Natural killer cell (primary cell): ENCODE measurements at regions not wholly inside any gene's neighbourhood (a gene's known extent, or its start where the extent isn't known, plus 50 kb on each side); places are given as distances from the start of the nearest gene placed in this dataset.
A peak's percentile ranks its signal among the peaks of the same experiment; 100 is the strongest.
"Not testable (repeated sequence)": the region's sequence is repeated elsewhere in the genome, so short reads cannot be mapped to it uniquely, and the experiment has no call there.

ENCODE experiments used
- ATAC-seq, 3 donors: fragments of 150-1000 bp in 2 of 3; fragments of 200-7000 bp in 1 of 3; cut with Tn5 transposase; 1 replicate in 1 of 3; 2 replicates in 2 of 3; pipeline ENCODE4 v1.10.0; 2021; ENCODE audit warnings: mild to moderate bottlenecking in 2 of 3, moderate library complexity in 2 of 3
- DNase-seq, 2 donors: peaks; one replicate each; pipeline versions ENCODE4 v3.0.0 to v3.0.0-alpha.2; 2013 to 2021; ENCODE audit warnings: mixed read lengths in 1 of 2
- H3K27ac ChIP-seq: one replicate; pipeline ENCODE4 v1.5.1; 2013; ENCODE audit warnings: mild to moderate bottlenecking, low read length
- H3K27me3 ChIP-seq: one replicate; pipeline ENCODE4 v1.6.1; 2013; ENCODE audit warnings: low read length; ENCODE audit not compliant: control insufficient read depth, insufficient read depth
- H3K36me3 ChIP-seq: one replicate; pipeline ENCODE4 v1.6.1; 2013; ENCODE audit warnings: low read length; ENCODE audit not compliant: control insufficient read depth, insufficient read depth
- H3K4me1 ChIP-seq: one replicate; pipeline ENCODE4 v1.6.1; 2013; ENCODE audit warnings: low read length; ENCODE audit not compliant: control insufficient read depth, insufficient read depth
- H3K4me3 ChIP-seq: one replicate; pipeline ENCODE4 v1.5.1; 2013; ENCODE audit warnings: low read length
- H3K9me3 ChIP-seq: one replicate; pipeline ENCODE4 v1.6.1; 2013; ENCODE audit warnings: low read length; ENCODE audit not compliant: control insufficient read depth, insufficient read depth
- H3K27ac Mint-ChIP-seq, 2 donors: one replicate each; pipeline ENCODE4 v1.8.0; 2022; ENCODE audit warnings: mild to moderate bottlenecking in 2 of 2, mixed read lengths in 2 of 2, moderate library complexity in 1 of 2
- H3K27me3 Mint-ChIP-seq, 2 donors: one replicate each; pipeline ENCODE4 v1.8.0; 2022; ENCODE audit warnings: low read depth in 2 of 2, mixed read lengths in 2 of 2
- H3K36me3 Mint-ChIP-seq: one replicate; pipeline ENCODE4 v1.8.0; 2022; ENCODE audit warnings: mixed read lengths
- H3K4me1 Mint-ChIP-seq, 2 donors: one replicate each; pipeline ENCODE4 v1.8.0; 2022; ENCODE audit warnings: mixed read lengths in 2 of 2
- H3K4me3 Mint-ChIP-seq: one replicate; pipeline ENCODE4 v1.8.0; 2022; ENCODE audit warnings: mild to moderate bottlenecking, moderate library complexity, mixed read lengths
- H3K9me3 Mint-ChIP-seq, 2 donors: one replicate each; pipeline ENCODE4 v1.8.0; 2022; ENCODE audit warnings: mixed read lengths in 2 of 2
- WGBS: methylation state at CpG from one replicate; pipeline ENCODE4 v1.1.7; 2013; ENCODE audit warnings: missing lambda C conversion rate; ENCODE audit not compliant: insufficient coverage; 5-methylcytosine and 5-hydroxymethylcytosine counted together
- intact Hi-C: fragments of 100-400 bp; cut with micrococcal nuclease; formaldehyde crosslinking; loops from one replicate; pipeline ENCODE4 v1.14.2; 2022

GRCh38 chr21:7799697-7800096 is 2721.7 kb upstream of the TPTE start:
- H3K4me3 ChIP-seq, DNase-seq, H3K36me3 Mint-ChIP-seq, H3K27me3 Mint-ChIP-seq, H3K27me3 ChIP-seq, H3K9me3 ChIP-seq, intact Hi-C loops, H3K36me3 ChIP-seq, H3K4me3 Mint-ChIP-seq, H3K9me3 Mint-ChIP-seq, H3K27ac ChIP-seq, H3K4me1 Mint-ChIP-seq, H3K27ac Mint-ChIP-seq, ATAC-seq, H3K4me1 ChIP-seq: not testable (repeated sequence)
- WGBS: no CpG with 5 or more reads among the region's 5 CpGs

DNA sequence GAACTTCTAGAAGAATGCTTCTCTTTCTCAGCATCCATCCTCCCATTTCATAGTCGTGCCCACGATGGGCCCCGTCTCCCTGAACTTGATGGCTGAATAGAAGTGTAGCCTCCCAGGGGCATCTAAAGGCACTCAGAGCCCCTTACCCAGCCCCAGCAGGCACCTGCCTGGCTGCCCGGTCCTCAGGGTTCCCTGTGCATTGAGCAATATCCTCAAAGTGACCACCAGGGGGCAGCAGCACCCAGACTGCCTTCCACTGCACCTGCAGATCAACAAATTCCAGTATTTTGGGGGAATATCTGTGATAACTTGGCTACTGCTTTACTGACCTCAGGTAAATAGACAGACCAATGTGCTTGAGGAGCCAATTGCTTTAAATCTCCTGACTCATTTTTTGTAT is 2707.9 kb upstream of the TPTE start:
- not testable (repeated sequence) for H3K4me3 Mint-ChIP-seq

GRCh38 chr21:7817013-7817412 is 2704.4 kb upstream of the TPTE start:
- ATAC-seq, H3K4me1 Mint-ChIP-seq, DNase-seq, H3K9me3 Mint-ChIP-seq, H3K36me3 Mint-ChIP-seq, H3K27me3 Mint-ChIP-seq, H3K4me3 ChIP-seq, H3K4me1 ChIP-seq, H3K27me3 ChIP-seq, H3K4me3 Mint-ChIP-seq, H3K27ac Mint-ChIP-seq, H3K36me3 ChIP-seq, H3K9me3 ChIP-seq, H3K27ac ChIP-seq, intact Hi-C loops: not testable (repeated sequence)
- no CpG with 5 or more reads among the region's 8 CpGs for WGBS

More for the DNA sequence above, 2707.9 kb upstream of the TPTE start:
- H3K9me3 ChIP-seq, H3K4me1 Mint-ChIP-seq, H3K27me3 Mint-ChIP-seq, H3K36me3 Mint-ChIP-seq, H3K27me3 ChIP-seq, H3K27ac ChIP-seq, H3K4me3 ChIP-seq, H3K27ac Mint-ChIP-seq, H3K4me1 ChIP-seq, intact Hi-C loops, H3K9me3 Mint-ChIP-seq, DNase-seq, H3K36me3 ChIP-seq: not testable (repeated sequence)
- ATAC-seq: peak; percentile 54 to 73 (median 62)
- WGBS: no CpG with 5 or more reads among the region's 4 CpGs

DNA sequence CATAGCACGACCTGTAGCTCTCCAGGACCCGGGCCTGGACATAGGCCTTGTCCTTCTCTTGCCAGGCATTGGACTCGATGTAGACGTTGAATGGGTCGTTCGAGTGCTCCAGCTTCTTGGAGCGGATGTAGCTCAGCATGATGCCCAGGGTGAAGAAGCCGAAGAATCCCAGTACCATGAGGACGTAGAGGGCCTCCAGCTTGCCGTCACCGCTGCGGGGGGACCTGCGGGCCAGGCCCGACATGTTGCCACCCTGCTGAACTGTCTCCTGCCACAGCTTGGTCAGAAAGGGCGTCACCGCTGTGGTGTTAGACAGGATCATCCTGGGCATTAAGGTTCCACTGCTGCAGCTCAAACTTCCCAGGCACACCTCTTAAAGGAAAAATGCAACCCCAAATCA is 2702.1 kb upstream of the TPTE start:
- not testable (repeated sequence) for H3K27me3 ChIP-seq

GRCh38 chr21:7825627-7826026 is 2695.8 kb upstream of the TPTE start:
- DNase-seq, H3K36me3 Mint-ChIP-seq, ATAC-seq, H3K9me3 Mint-ChIP-seq, H3K4me3 Mint-ChIP-seq, H3K27me3 ChIP-seq, H3K4me1 Mint-ChIP-seq, intact Hi-C loops, H3K27me3 Mint-ChIP-seq, H3K4me1 ChIP-seq, H3K4me3 ChIP-seq, H3K27ac Mint-ChIP-seq, H3K9me3 ChIP-seq, H3K36me3 ChIP-seq, H3K27ac ChIP-seq: not testable (repeated sequence)
- WGBS: no CpG with 5 or more reads among the region's 10 CpGs

More for the DNA sequence above, 2702.1 kb upstream of the TPTE start:
- H3K27ac ChIP-seq, H3K9me3 ChIP-seq, H3K4me3 ChIP-seq, DNase-seq, H3K36me3 ChIP-seq, H3K27me3 Mint-ChIP-seq, H3K27ac Mint-ChIP-seq, H3K36me3 Mint-ChIP-seq, H3K4me3 Mint-ChIP-seq, H3K4me1 Mint-ChIP-seq, H3K9me3 Mint-ChIP-seq, intact Hi-C loops, H3K4me1 ChIP-seq, ATAC-seq: not testable (repeated sequence)
- WGBS: no CpG with 5 or more reads among the region's 16 CpGs

DNA sequence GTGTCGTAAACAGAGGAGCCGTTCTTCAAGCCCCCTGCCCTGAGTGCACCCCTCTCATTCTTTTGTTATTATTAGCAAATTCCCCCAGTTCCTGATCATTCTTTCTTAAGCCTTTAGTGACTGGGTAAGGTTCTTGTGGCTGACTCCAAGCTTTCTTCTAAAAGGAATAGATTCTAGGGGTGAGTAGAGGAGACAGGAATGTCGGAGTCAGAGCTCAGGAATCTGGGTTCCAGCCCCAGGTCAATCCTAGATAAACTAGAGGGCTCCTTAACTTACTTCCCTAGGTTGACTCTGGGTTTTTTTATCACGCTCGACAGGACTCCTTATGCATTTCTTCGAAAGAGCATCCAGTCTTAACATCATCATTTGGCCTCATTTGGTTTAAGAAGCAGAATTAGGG is 2695.2 kb upstream of the TPTE start:
- H3K9me3 Mint-ChIP-seq, DNase-seq, H3K4me1 Mint-ChIP-seq, H3K4me3 ChIP-seq, ATAC-seq, H3K27ac Mint-ChIP-seq, H3K27ac ChIP-seq, H3K27me3 Mint-ChIP-seq, H3K36me3 ChIP-seq, H3K27me3 ChIP-seq, H3K36me3 Mint-ChIP-seq, H3K4me1 ChIP-seq, intact Hi-C loops, H3K4me3 Mint-ChIP-seq, H3K9me3 ChIP-seq: not testable (repeated sequence)
- no CpG with 5 or more reads among the region's 6 CpGs for WGBS

DNA sequence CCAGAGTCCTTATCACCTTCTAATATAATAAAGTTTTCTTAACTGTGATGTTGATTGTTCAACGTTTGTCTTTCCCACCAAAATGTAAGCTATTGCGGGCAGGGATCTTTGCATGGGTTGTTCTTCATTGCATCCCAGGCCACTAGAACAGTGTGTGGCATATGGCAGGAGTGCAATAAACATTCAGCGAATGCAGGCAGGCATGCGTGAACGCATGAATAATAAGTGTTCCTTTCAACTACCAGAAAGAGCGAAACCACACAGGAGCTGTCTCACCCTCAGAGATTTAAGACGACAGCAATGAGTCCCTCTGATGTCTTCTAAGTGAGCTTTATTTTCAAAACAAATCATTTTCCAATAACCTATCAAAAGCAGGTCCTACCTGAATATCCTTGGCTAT is 2693.1 kb upstream of the TPTE start:
- DNase-seq, H3K9me3 ChIP-seq, H3K4me3 Mint-ChIP-seq, H3K27me3 Mint-ChIP-seq, H3K27ac Mint-ChIP-seq, H3K36me3 ChIP-seq, intact Hi-C loops, ATAC-seq, H3K4me1 Mint-ChIP-seq, H3K4me1 ChIP-seq, H3K27me3 ChIP-seq, H3K9me3 Mint-ChIP-seq, H3K4me3 ChIP-seq, H3K27ac ChIP-seq, H3K36me3 Mint-ChIP-seq: not testable (repeated sequence)
- WGBS: no CpG with 5 or more reads among the region's 7 CpGs

GRCh38 chr21:7829411-7829810 is 2692.0 kb upstream of the TPTE start:
- H3K27ac Mint-ChIP-seq, H3K9me3 ChIP-seq, H3K9me3 Mint-ChIP-seq, H3K27ac ChIP-seq, H3K36me3 Mint-ChIP-seq, H3K36me3 ChIP-seq, H3K27me3 Mint-ChIP-seq, DNase-seq, H3K4me1 ChIP-seq, H3K4me1 Mint-ChIP-seq, H3K4me3 Mint-ChIP-seq, intact Hi-C loops, H3K27me3 ChIP-seq, H3K4me3 ChIP-seq: not testable (repeated sequence)
- peak in 1 of 3 donors; percentile 29 for ATAC-seq
- no CpG with 5 or more reads among the region's 37 CpGs for WGBS
